Thoracic aorta (tissue), 2 donors: ENCODE measurements at regions not wholly inside any gene's neighbourhood (a gene's known extent, or its start where the extent isn't known, plus 50 kb on each side); places are given as distances from the start of the nearest gene placed in this dataset.

Experiments
- ATAC-seq: fragments of 150-250 bp; one replicate; pipeline ENCODE4 v1.8.0; 2017; ENCODE audit warnings: low read depth; ENCODE audit not compliant: insufficient number of reproducible peaks, low FRiP score
- DNase-seq: peaks from one replicate; pipeline ENCODE4 v3.0.0-alpha.2; 2020; ENCODE audit warnings: low spot score
- H3K27ac ChIP-seq, 2 donors: fragments of 200-600 bp; sonication (generic); 1 replicate in 1 of 2; 2 replicates in 1 of 2; pipeline ENCODE4 v1.5.1; 2016; ENCODE audit warnings: mild to moderate bottlenecking in 2 of 2, moderate library complexity in 2 of 2
- H3K27me3 ChIP-seq: fragments of 200-600 bp; sonication (generic); replicated peaks from 2 replicates; pipeline ENCODE4 v1.6.0; 2016; ENCODE audit warnings: mild to moderate bottlenecking; ENCODE audit not compliant: insufficient read depth
- H3K36me3 ChIP-seq: fragments of 200-600 bp; sonication (generic); one replicate; pipeline ENCODE4 v1.5.1; 2016
- H3K4me1 ChIP-seq, 2 donors: fragments of 200-600 bp; sonication (generic); 1 replicate in 1 of 2; 2 replicates in 1 of 2; pipeline versions ENCODE4 v1.5.1 to v1.6.0; 2016; ENCODE audit warnings: low read depth in 2 of 2, mild to moderate bottlenecking in 1 of 2; ENCODE audit not compliant: control insufficient read depth in 1 of 2
- H3K4me3 ChIP-seq: fragments of 200-600 bp; sonication (generic); 2 replicates; pipeline ENCODE4 v1.5.1; 2016; ENCODE audit warnings: mild to moderate bottlenecking
- H3K9me3 ChIP-seq: fragments of 200-600 bp; sonication (generic); 2 replicates; pipeline ENCODE4 v1.5.1; 2016
- CTCF ChIP-seq: fragments of 200-600 bp; sonication (generic); IDR thresholded peaks from one replicate; pipeline ENCODE4 v1.5.1; 2019; ENCODE audit warnings: antibody characterized with exemption

GRCh38 chr22:44419429-44419828 lies 78.6 kb downstream of the RTL6 start:
- no peak for ATAC-seq
- DNase-seq = no peak
- no peak for TF ChIP-seq CTCF
- Histone ChIP-seq H3K27ac (no peak overlapping the region), H3K9me3 (peaks cover 13% of the 10 kb centered on the region), H3K36me3 (no peaks in the 10 kb centered on the region), H3K27me3 (no peaks in the 10 kb centered on the region), H3K4me1 (no peaks in the 10 kb centered on the region), H3K4me3 (no peak overlapping the region)

- Histone ChIP-seq H3K36me3 (no peaks in the 10 kb centered on the region), H3K4me1 (no peaks in the 10 kb centered on the region), H3K27me3 (no peaks in the 10 kb centered on the region), H3K4me3 (no peak overlapping the region), H3K9me3 (no peaks in the 10 kb centered on the region), H3K27ac (no peak overlapping the region)
- no peak for DNase-seq
- no peak for TF ChIP-seq CTCF
- ATAC-seq = no peak
Observed at GRCh38 chr22:44413211-44413610, 84.8 kb downstream of the RTL6 start.

- ATAC-seq (no peak), DNase-seq (no peak)
- no peak for TF ChIP-seq CTCF
- Histone ChIP-seq H3K4me1 (no peaks in the 10 kb centered on the region), H3K4me3 (no peak overlapping the region), H3K27ac (no peak overlapping the region), H3K36me3 (no peaks in the 10 kb centered on the region), H3K9me3 (no peaks in the 10 kb centered on the region), H3K27me3 (no peaks in the 10 kb centered on the region)
Observed at GRCh38 chr22:44412136-44412731, 85.8 kb downstream of the RTL6 start.

DNA sequence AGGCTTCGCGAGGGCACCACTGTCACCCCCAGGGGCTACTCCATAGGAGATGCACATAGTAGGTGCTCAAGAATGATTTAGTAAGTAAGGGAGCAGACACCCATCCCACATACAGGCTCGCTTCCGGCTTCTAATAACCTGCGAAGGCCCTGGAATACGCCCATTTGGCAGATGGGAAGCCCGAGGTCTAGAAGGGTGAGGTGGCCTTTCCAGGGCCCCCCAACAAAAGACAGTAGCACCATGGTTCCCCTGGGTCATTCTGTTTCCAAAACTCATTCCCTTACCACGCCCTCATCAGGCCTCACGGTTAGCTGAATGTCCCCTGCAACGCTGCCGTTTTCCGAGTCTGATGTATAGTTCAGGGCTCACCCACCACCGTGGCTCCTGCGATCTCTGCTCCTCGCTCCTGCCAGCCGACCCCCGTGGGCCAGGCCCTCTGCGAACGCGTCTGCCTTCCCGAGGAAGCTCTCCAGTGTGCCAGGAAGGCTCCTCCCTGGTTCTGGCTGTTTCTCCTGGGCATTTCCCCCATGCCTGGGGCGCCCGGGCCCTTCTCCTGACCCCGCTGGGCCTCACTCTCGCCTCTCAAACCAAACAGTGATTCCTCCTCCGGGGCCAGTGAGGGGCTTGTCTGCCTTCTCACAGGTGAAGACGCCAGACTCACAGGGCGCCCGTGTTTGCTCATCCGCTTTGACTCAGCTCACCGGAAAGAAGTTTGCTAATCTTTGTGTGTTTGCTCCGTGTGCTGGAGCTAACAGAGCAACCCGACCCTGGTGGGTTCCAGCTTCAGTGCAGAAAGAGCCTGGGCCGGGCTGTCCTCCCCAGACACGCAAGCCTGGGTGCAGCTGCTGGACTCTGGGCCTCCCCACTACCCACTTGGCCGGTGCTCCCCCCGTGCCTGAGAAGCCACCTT lies 86.6 kb downstream of the RTL6 start:
- DNase-seq = no peak

More for the DNA sequence above, 86.6 kb downstream of the RTL6 start:
- Histone ChIP-seq H3K36me3 (no peaks in the 10 kb centered on the region), H3K4me1 (no peaks in the 10 kb centered on the region), H3K27ac (no peak overlapping the region), H3K27me3 (no peaks in the 10 kb centered on the region), H3K9me3 (no peaks in the 10 kb centered on the region), H3K4me3 (no peak overlapping the region)
- no peak for TF ChIP-seq CTCF
- ATAC-seq = no peak
